Activated CD4-positive, alpha-beta T cell treated with anti-CD3 and anti-CD28 coated beads for 4 hours (primary cell): ENCODE measurements at regions not wholly inside any gene's neighbourhood (a gene's known extent, or its start where the extent isn't known, plus 50 kb on each side); places are given as distances from the start of the nearest gene placed in this dataset.

Experiments
- DNase-seq, 2 donors: peaks; one replicate each; pipeline ENCODE4 v3.0.0-alpha.2; 2020

DNA sequence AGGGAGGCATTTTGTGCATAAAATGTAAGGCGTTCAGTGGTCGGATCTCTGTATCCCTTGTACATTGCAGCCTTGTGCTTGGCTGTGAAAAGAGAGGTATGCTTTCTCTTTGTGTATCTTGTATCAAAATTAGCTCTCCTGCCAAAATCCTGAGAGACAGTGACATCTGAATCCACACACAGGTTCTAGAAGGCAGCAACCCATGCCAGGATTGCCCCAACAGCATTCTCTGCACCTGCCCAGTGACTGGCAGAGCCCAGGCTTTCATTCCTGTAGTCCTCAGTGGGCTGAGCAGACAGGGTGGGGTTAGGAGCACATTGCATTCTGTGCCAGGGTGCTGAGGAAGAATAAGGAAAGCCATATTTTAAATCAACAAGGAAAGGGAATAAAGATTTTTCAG, 740.3 kb upstream of the RAB6C start:
- no peak for DNase-seq

DNA sequence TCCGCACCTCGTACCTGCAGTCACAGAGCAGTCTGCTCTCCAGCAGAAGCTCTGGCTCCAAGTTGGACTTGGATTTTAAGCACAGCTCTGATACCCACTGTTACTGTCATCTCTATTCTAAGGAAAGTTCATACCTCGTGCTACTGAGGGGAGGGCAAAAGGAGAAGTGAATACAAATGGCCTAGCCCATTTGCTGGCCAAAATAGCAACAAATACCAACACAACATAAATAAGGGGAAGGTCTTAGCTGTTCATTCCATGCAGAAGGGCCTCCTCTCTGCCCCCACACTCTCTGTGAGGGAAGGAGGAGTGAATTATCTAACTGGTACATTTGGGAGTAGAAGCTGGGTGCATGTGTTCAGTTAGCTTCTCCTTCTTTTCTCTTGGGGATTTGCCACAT, 739.4 kb upstream of the RAB6C start:
- no peak for DNase-seq

DNA sequence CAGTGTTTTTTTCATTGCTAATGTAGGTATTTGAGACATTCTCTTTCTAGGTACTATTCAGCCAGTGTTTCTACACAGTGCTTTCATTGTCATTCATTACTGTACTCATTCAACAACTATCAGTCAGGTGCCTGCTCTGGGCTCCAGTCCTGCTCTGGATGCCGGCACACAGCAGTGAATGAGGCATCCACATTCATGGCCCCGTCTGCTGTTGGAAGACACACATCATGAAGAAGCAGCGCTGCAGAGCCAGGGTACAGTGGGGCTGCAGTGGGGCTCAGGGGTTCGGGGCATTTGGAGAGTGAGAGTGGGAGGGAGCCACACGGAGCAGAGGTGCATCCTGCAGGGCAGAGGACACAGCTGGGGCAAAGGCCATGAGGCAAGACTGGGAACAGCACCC, 737.2 kb upstream of the RAB6C start:
- no peak for DNase-seq

DNA sequence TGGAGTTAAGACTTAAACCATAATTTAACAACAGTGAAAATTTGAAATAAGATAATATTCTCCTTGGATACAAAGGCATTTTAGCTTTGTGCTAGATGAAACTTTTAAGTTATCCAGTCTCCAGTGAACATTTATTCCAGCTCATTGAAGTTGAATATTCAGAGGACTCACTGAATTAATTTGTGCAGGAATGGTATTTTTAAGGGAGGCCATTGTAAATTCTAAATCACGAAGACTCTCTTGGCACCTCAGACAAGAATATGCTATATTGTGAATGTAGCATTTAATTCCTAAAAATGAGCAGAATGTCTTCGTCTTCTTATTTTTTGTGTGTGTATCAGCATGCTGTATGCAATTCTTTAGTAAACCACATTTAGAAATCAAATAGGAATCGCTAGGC, 731.7 kb upstream of the RAB6C start:
- no peak for DNase-seq

DNA sequence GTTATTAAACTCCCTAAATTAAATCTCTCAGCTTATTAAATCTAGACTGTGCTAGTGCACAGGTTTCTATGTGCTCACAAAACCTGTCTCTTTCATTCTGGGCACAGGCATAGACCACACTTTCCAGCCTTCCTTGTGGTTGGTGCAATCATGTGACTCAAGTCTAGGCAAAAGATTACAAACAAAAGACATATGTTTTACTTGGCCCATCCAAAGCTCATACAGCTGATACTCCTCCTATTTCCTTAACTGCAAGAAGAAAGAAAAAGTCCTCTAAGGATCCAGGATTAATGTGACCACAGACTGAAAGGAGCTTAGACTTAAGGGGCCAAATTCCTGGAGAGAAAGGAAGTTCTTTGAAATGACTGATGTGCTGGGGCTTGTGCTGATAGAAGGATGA, 731.3 kb upstream of the RAB6C start:
- no peak for DNase-seq

DNA sequence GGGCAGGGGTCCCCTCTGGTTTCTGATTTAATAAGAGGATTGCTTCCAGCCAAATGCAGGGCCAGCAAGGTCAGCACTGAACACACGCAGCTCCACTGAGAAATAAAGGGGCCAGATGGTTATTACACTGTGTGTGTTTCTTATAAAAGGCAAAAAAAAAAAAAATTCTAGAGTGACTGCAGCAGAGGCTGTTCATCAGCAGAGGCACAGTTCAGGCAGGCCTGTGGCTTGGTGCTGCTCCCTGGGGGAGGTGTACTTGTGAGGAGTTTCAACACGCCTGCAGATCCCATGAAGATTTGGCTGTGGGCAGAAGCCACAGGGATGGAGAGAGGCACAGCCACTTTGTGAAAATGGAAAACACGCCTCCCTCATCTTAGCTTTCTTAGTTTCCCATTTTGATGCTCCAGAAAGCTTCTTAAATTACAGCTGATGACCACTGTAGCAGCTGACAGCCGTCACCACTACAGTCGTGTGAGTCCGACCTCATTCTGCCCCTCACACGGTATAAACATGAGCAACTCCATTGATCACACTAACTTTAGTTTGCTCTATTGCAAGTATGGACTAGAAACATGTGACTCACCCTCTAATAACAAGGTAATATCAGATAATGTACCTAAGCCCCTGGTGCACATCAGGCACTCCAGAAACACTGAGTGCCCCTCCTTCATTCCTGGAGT, 726.5 kb upstream of the RAB6C start:
- no peak for DNase-seq

DNA sequence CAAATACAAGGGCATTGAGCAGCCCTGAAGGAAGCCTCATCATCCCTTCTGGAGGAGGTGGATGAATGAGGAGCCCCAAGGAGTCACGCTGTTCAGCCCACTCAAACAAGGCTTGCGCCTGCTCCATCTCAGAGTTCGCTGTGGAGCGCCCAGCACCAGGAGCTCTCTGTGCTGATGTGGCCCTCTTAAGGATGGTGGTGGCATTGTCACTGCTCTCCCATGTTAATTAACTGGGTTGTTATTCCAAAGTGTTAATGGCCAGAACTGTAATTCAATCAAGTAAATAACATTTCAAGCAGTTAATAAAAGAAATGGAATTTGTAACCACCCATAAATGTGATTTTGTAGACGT, 726.0 kb upstream of the RAB6C start:
- DNase-seq, result no peak

DNA sequence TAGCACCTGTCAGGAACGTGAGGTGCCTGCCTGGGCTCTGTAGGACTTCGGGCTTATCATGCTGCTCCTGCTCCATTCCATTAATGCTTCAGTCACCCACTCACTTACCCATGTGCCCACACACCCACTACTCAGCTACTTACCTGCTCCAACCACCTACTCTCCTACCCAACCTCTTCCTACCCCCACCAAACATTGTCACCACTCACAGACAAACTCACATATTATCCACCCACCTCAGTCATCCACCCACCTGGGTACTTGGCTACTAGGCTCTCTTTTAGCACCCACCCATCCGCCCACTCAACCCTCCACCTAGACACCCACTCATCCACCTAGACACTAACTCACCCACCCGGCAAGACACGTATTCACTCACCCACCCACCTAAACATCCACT, 724.7 kb upstream of the RAB6C start:
- no peak for DNase-seq

DNA sequence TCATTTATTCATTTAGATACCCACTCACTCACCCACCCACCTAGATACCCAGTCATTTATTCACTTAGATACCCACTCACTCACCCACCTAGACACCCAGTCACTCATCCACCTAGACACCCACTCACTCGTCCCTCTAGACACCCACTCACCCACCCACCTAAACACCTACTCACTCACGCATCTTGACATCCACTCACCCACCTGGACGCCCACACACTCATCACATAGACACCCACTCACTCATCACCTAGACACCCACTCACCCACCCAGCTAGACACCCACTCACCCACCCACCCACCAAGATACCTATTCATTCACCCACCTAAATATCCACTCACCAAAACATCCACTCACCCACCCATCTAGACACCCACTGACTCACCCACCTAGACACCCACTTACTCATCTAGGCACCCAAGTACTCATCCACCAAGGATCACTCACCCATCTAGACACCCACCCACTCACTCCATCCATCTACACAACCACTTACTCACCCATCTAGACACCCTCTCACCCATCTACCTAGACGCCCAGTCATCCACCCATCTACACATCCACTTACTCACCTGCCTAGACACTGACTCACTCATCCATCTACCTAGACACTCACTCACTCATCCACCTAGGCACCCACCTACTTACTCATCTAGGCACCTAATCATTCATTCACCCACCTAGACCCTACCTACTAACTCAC, 723.7 kb upstream of the RAB6C start:
- DNase-seq, result no peak

DNA sequence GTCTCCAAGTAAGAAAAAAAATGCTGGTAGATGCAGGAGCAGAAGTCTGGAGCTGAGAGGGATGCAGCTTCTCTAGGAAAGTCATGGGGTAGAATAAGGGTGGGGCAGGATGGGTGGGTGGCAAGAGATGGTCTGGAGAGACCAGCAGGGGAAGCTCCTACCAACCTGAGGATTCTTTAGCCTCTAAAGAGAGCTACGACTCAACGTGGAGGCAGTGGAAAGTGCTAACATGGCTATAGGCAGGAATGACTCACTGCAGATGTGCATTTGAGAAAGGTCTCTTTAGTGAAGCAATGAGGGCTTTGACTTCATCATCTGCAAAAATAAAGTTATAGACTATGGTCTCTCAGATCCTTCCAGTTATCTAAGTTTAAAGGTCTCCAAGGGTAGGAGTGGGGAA, 722.8 kb upstream of the RAB6C start:
- no peak for DNase-seq

DNA sequence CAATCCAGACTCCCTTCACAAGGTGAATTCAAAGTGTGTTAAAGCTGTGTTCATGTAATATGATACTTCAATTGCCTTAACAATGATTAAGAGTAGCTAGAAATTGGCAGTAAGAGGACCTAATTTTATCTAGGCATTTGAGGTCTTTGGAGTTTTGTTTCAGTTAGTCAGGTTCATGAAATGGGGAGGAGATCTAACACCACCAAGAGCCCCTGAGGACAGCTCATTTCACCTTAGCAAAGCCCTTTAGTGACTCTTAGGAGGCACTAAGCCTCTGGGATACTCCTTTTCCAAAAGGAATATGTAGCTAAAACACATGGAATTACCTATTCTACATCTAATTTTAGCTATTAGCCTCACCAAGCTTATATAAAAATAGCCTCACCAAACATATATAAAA, 716.5 kb upstream of the RAB6C start:
- DNase-seq, result no peak

DNA sequence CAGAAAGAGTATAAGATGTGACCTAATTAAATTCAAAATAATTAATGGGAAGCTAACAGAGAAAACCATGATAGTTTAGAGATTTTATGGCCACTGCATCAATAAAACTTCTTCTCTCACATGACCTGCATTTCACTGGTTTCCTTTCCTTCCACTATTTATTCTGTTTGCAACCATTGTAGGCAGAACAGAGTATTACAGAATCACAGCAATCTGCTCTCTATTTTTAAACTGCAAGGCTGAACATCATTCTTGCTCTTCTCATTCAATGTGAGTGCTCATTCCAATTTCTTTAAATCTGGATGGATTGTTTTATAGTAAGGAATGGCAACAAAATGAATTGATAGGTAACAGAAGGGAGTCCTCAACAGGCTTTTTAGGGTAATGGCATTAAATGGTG, 715.5 kb upstream of the RAB6C start:
- DNase-seq, result no peak

DNA sequence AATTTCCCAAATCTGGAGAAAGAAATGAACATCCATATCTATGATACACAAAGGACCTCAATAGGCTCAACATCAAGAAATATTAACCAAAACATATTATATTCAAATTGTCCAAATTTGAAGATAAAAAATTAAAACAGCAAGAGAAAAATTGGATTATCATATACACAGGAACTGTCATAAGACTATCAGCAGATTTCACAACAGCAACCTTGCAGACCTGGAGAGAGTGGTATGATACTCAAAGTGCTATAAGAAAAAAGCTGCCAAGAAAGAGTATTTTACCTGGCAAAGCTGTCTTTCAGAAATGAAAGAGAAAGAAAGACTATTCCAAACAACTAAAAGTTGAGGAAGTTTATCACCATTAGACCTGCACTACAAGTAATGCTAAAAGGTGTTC, 711.9 kb upstream of the RAB6C start:
- no peak for DNase-seq

DNA sequence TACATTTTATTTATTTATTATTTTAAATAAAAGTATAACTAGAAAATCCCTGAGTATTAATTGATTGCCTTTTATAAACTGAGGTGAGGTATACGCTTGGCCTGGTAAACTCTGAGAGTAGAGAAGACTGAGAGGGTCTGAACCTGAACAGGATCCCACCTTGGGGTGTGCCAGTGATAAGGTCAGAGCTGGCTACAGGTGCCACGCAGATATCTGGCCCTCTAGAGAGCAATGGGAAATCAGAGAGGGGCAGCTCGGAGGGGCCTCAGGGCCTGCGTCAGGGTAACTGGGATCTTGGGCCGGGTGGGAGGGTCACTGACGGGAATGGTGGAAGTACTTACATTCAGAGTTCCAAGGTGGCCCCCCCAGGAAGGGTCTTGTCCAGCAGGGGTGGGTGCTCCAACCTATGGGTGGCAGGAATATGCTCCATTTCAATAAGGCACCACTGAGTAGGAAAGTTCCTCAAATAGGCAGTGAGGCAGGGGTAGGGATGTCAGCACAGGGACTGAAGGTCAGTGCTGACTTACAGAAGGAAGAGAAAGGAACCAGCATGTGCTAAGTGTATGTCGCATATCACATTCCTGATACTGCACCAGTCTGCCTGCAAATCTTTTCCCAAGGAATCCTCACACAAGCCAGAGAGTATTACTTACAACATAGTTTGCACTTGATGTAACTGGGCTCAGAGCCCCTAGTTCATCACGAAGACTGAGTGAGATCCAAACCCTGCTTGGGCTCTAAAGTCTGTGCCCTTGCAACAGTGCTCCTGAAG, 706.0 kb upstream of the RAB6C start:
- no peak for DNase-seq

DNA sequence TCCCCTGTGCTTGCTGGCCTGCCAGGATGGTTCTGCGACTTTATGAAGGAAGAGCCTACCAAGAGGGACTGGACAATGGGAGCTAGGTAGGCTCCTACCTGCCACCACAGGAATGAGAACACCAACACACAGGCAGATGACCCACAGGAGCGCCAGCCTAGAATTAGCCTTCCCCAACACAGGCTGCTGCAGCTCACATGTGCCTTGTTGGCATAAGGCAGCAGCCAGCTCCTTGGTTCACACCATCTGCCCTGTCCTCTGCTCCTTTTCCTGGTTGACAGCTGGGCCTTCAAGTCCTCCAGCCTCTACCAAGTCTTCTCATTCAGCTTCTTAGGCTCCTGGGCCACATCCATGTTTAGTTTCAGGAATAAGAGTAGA, 705.4 kb upstream of the RAB6C start:
- DNase-seq, result no peak

DNA sequence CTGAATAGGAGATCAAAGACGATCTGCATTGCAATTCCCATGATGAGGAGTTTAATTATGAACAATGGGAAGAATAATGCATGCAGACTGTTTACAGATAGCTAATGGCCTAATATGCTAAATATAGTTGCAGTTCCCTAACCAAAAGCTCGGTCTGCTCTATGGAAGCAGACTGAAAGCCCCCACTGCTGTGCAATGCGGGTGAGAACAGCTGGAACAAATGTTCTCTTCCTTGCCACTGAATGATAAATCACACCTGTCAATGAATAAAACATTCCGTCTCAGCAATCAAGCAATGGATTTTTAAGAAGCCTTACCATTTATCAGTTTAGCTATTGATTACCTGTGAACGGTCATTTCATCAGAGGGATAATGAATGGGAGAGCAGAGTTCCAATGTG, 704.5 kb upstream of the RAB6C start:
- no peak for DNase-seq

DNA sequence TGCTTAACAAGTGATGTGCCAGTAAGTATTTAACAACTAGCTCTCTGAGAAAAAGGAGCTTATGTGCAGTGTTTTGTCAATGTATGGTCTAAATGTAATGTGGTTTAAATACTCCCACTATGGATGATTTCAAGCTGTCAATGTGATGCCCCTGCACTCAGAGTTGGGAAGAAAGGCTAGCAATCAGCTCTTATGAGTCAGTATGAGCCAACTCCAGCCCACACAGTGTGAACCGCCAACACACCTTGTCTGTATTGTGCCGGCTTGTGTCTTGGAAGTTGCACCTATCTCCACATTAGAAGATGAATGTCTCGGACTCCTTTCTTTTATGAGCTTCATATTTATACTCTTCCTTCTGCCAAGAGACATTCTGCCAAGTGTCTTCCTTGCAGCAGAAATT, 703.8 kb upstream of the RAB6C start:
- DNase-seq, result no peak

DNA sequence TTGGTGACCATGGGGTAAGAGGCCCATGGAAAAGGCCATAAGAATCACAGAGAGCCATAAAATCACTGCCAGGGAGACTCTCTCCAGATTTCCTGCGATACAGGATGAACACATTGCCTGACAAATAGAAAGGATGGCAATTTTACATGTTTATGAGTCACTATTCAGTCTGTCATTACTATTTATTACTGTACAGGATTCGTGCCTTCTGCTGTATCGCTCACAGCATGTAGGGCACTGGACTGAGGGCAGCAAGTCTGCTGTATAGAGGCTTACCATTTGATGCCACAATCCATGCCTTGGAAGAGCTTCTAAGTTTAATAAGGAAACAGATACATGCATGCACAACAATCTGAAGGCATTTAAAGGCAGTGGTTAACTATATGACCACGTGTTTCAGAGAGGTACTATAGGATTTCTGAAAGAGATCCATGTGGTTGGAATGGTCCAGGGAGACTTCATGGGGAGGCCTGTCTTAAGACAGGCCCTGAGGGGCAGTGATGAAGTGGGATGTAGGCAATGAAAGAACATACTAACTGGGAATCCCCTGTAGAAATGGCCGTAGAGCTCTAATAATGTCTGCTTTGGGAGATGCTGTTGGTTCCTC, 702.4 kb upstream of the RAB6C start:
- no peak for DNase-seq

DNA sequence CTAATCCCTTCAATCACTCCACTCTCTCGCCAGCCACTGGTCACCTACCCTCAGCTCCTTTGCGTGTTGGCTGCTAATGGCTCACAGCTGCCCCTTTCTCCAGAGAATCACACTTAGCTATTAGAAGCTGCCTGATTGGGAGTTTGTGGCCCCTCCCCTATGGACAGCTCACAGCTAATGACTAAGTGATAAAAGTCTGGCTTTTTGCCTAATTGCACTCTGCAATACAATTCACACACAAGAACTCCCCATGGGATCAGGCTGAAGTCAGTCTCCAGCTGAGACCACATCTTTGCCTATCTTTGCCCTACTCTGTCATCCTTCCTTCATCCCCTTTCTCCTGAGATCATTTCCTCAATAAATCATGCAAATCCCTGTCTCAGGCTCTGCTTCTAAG, 701.9 kb upstream of the RAB6C start:
- no peak for DNase-seq

DNA sequence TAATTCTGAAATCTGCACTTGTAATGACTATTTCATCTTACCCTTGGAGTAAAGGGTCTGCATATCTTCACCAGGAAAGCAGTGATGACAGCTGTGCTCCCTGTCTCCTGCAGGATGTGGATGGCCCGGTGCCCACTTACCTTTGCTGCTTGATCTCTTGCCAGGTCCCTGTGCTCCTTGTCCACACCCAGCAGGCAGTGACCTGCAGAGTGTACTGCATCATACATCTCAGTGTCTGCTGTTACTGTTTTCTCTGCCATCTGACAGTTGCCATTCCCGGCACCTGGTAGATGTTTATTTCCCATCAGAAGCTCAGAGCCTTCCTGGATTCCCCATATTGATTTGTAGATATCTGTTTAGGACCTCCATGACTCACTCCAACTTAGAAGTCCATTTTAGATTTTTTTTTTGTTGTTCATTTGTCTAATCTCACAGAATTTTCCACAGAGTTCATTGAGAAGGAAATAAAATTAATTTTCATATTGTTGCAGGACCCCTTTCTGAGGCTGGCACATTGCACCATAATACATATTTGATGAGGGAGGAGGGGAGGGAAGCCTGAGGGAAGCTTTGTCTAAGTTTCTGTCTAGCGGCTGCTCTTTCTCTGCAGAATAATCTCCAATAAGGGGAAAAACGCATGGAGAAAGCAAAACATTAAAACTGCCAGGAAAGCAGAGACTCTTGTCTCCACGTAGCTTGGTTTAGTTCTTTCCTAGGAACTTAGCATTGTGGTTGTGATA, 697.5 kb upstream of the RAB6C start:
- DNase-seq, result no peak

DNA sequence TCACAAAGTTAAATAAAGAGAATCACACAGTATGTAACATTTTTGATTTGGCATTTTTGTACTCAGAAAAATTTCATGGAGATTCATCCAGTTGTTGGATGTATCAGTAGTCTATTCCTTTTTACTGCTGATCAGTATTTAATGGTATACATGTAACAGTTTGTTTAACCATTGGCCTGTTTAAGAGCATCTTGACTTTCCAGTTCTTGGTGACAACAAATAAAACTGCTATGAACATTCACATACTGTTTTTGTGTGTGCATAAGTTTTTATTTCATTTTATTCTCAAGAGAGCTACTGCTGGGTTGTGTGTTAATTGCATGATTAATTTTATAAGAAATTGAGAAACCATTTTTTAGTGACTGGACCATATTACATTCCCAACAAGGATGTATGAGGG, 694.5 kb upstream of the RAB6C start:
- DNase-seq, result no peak

DNA sequence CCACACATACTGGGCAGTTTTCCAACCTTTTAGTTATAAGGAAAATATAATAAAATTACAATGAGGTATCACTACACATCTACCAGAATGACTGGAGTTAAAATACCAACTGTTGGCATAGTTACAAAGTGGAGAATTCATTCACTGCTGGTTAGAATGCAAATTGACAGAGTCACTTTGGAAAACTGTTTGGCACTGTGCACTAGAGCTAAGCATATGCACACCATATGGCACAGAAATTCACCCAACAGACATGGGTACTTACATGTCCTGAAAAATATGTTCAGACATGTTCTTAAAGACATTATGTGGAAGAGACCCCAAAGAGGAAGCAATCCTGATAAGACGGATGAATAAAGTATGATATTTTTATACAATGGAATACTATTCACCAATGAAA, 686.1 kb upstream of the RAB6C start:
- DNase-seq, result no peak

DNA sequence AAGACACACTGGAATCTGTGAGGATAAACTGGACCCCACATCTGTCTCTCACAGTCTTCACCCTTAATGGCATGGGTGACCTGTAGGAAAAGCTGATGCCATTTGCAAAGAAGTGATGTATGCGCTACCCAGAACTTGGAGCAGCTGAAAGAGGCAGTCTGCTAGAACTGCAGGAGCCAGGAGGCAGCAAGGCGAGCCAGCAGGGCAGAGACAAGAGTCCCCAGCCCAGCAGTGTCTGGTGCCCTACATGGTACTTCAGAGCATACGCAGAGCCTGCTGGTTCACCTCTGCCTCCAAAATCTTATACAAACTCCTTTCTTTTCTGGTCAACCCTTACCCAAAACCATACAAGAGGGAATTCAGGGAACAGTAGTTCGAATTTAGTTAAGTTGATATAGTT, 683.1 kb upstream of the RAB6C start:
- DNase-seq, result no peak
